SK-N-SH (cell line): ENCODE measurements at regions not wholly inside any gene's neighbourhood (a gene's known extent, or its start where the extent isn't known, plus 50 kb on each side); places are given as distances from the start of the nearest gene placed in this dataset.

Experiments
- CHD2 ChIP-seq: fragments of 150-350 bp; IDR thresholded peaks from 2 replicates; pipeline ENCODE4 v1.6.1; 2018; ENCODE audit warnings: low read length; ENCODE audit not compliant: partially characterized antibody
- EP300 ChIP-seq, 2 experiments: IDR thresholded peaks; 2 replicates each; pipeline versions ENCODE4 v1.4.0 to v1.6.1; 2012; ENCODE audit warnings: borderline replicate concordance in 1 of 2, low read depth in 1 of 2, low read length in 1 of 2
- JUND ChIP-seq: IDR thresholded peaks from 2 replicates; pipeline ENCODE4 v1.4.0; 2012
- MXI1 ChIP-seq: IDR thresholded peaks from 2 replicates; pipeline ENCODE4 v1.6.1; 2012; ENCODE audit warnings: mild to moderate bottlenecking, low read depth, low read length, improper control_type of control experiment
- NFIC ChIP-seq: IDR thresholded peaks from 2 replicates; pipeline ENCODE4 v1.4.0; 2012; ENCODE audit warnings: borderline replicate concordance
- RCOR1 ChIP-seq: fragments of 150-350 bp; IDR thresholded peaks from 2 replicates; pipeline ENCODE4 v1.6.1; 2017; ENCODE audit warnings: antibody characterized with exemption, low read length
- RFX5 ChIP-seq: IDR thresholded peaks from 2 replicates; pipeline ENCODE4 v1.6.1; 2012; ENCODE audit warnings: mild to moderate bottlenecking, improper control_type of control experiment, low read length
- SIN3A ChIP-seq: IDR thresholded peaks from 2 replicates; pipeline ENCODE4 v1.6.1; 2012; ENCODE audit warnings: low read depth, mild to moderate bottlenecking, low read length, moderate library complexity, borderline replicate concordance
- TAF1 ChIP-seq: IDR thresholded peaks from 2 replicates; pipeline ENCODE4 v1.6.1; 2012; ENCODE audit warnings: low read depth, mild to moderate bottlenecking, low read length, moderate library complexity, borderline replicate concordance
- TCF12 ChIP-seq: IDR thresholded peaks from 2 replicates; pipeline ENCODE4 v1.4.0; 2012
- USF2 ChIP-seq: fragments of 150-350 bp; IDR thresholded peaks from 2 replicates; pipeline ENCODE4 v1.6.1; 2017; ENCODE audit warnings: antibody characterized with exemption, low read length, low read depth, borderline replicate concordance
- ZBTB33 ChIP-seq: IDR thresholded peaks from 2 replicates; pipeline ENCODE4 v1.4.0; 2012; ENCODE audit warnings: low read depth, borderline replicate concordance
- TF ChIP-seq, protein P1 (sequence below): fragments of 200-600 bp; sonication (generic); IDR thresholded peaks from 2 replicates; pipeline ENCODE4 v1.6.1; 2017; ENCODE audit warnings: antibody characterized with exemption, mild to moderate bottlenecking, moderate library complexity
- TF ChIP-seq, protein P2 (sequence below): IDR thresholded peaks from 2 replicates; pipeline ENCODE4 v1.4.0; 2012; ENCODE audit warnings: low read depth

GRCh38 chr4:23956601-23957364 lies 66.9 kb upstream of the PPARGC1A start:
- TF ChIP-seq RFX5, result no peak
- TF ChIP-seq, protein P1, sequence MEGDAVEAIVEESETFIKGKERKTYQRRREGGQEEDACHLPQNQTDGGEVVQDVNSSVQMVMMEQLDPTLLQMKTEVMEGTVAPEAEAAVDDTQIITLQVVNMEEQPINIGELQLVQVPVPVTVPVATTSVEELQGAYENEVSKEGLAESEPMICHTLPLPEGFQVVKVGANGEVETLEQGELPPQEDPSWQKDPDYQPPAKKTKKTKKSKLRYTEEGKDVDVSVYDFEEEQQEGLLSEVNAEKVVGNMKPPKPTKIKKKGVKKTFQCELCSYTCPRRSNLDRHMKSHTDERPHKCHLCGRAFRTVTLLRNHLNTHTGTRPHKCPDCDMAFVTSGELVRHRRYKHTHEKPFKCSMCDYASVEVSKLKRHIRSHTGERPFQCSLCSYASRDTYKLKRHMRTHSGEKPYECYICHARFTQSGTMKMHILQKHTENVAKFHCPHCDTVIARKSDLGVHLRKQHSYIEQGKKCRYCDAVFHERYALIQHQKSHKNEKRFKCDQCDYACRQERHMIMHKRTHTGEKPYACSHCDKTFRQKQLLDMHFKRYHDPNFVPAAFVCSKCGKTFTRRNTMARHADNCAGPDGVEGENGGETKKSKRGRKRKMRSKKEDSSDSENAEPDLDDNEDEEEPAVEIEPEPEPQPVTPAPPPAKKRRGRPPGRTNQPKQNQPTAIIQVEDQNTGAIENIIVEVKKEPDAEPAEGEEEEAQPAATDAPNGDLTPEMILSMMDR, result no peak
- TF ChIP-seq JUND, result no peak
- no peak for TF ChIP-seq EP300 (IDR thresholded peaks at IDR 0.05; ENCODE audit: borderline replicate concordance in 1 of 2, low read depth in 1 of 2, low read length in 1 of 2)
- no peak for TF ChIP-seq RCOR1
- no peak for TF ChIP-seq NFIC
- TF ChIP-seq TCF12, result no peak
- no peak for TF ChIP-seq ZBTB33
- TF ChIP-seq, protein P2, sequence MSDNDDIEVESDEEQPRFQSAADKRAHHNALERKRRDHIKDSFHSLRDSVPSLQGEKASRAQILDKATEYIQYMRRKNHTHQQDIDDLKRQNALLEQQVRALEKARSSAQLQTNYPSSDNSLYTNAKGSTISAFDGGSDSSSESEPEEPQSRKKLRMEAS, result no peak
- no peak for TF ChIP-seq TAF1
- no peak for TF ChIP-seq MXI1
- no peak for TF ChIP-seq SIN3A
- no peak for TF ChIP-seq USF2
- TF ChIP-seq CHD2, result no peak
